ENCODE measurements at regions not wholly inside any gene's neighbourhood (a gene's known extent, or its start where the extent isn't known, plus 50 kb on each side); places are given as distances from the start of the nearest gene placed in this dataset.

DNA sequence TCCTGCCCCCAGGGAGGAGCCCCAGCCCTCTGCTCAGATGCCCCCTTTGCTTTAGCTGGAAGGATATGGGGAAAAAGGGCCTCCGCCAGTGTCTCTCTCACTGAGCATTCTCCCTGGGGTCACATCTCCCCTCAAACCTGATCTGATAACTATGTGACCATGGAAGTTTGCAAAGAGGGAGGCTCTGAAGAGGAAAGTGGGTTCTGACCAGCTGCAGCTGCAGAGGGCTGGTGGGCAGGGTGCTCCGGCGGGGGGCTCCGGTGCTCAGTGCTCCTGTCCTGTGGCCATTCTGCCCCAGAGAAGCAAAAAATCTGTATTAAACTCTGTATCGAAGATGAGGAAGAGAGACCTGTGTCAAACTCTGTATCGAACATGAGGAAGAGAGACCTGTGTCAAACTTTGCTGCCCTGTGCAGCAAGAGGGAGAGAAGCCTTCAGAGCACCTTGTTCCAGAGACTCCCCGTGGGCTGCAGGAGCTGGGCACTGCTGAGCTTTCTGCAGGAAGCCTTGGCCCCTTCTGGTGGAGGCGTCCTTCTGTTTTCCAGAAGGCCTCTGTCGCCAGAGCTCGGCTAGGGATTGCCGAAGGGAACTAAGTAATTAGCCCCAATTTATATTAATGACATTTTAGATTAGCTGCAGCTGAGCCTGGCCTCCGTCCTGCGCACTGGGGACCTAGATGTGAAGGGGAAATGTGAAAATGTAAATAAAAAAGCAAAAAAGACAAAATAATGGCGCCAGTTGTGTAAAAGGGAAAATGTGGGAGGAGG, 186.2 kb upstream of the C1orf174 start:
- Histone ChIP-seq H3K27me3 (ENCODE audit: control insufficient read depth, insufficient read depth, low read length) (no peaks in the 10 kb centered on the region; the same call in 1 of the 2 replicates), H3K4me3 (ENCODE audit: insufficient read depth, low read depth, low read length) (no peak overlapping the region), H3K36me3 (replicated peaks; ENCODE audit: control insufficient read depth, insufficient read depth, low read length) (no peaks in the 10 kb centered on the region)
- DNase-seq, result no peak

- no peaks in the 10 kb centered on the region for H3K36me3 ChIP-seq (replicated peaks; ENCODE audit: control insufficient read depth, insufficient read depth, low read length)
- DNase-seq, result no peak
Observed at GRCh38 chr1:4086921-4087320, 186.8 kb upstream of the C1orf174 start.

DNA sequence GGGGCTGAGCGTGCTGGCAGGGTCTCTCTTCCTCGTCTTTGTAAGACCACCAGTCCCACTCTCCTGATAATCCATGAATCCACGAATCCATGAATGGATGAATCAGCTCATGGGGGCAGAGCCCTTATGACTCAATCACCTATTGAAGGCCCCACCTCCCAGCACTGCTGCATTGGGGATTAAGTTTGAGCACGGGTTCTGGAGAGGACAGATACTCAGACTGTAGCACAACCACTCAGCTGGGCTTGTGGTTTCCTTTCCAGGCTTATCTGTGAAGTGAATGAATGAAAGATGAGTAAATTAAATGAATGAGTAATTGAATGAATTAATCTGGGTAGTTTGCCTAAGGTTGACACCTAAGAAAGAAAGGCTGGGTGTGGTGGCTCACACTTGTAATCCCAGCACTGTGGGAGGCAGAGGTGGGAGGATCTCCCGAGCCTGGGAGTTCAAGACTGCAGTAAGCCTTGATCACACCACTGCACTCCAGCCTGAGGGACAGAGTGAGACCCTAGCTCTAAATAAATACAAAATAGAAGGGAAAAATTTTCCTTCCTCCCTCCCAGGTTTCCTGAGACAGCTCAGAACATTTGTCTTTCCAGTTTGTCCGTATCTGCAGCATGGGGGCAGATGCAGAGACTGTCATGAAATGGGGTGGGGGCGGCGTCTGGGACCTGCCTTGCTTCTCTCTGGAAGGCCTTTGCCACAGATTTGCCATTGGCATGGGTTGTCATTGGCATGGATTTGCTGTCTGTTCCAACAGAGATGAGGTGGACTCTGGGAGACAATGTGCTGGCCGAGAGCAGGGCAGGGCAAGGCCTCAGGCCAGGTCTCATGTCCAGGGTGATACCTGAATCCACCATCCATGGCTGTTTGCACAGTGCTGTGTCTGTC, 187.7 kb upstream of the C1orf174 start:
- no peak for DNase-seq
- no peaks in the 10 kb centered on the region for H3K36me3 ChIP-seq (replicated peaks; ENCODE audit: control insufficient read depth, insufficient read depth, low read length)
- no peak overlapping the region for H3K4me3 ChIP-seq (ENCODE audit: insufficient read depth, low read depth, low read length)
- H3K27me3 ChIP-seq (ENCODE audit: control insufficient read depth, insufficient read depth, low read length), result no peaks in the 10 kb centered on the region; the same call in 1 of the 2 replicates

More at GRCh38 chr1:4086921-4087320, 186.8 kb upstream of the C1orf174 start:
- Histone ChIP-seq H3K4me3 (ENCODE audit: insufficient read depth, low read depth, low read length) (no peak overlapping the region), H3K27me3 (ENCODE audit: control insufficient read depth, insufficient read depth, low read length) (no peaks in the 10 kb centered on the region; the same call in 1 of the 2 replicates)

GRCh38 chr1:4088676-4089075, 188.6 kb upstream of the C1orf174 start:
- no peaks in the 10 kb centered on the region for H3K36me3 ChIP-seq (replicated peaks; ENCODE audit: control insufficient read depth, insufficient read depth, low read length)
- DNase-seq, result no peak
- no peaks in the 10 kb centered on the region for H3K27me3 ChIP-seq (ENCODE audit: control insufficient read depth, insufficient read depth, low read length)
- no peak overlapping the region for H3K4me3 ChIP-seq (ENCODE audit: insufficient read depth, low read depth, low read length)

GRCh38 chr1:4089421-4090175, 189.5 kb upstream of the C1orf174 start:
- Histone ChIP-seq H3K4me3 (ENCODE audit: insufficient read depth, low read depth, low read length) (no peak overlapping the region), H3K27me3 (ENCODE audit: control insufficient read depth, insufficient read depth, low read length) (no peaks in the 10 kb centered on the region), H3K36me3 (replicated peaks; ENCODE audit: control insufficient read depth, insufficient read depth, low read length) (no peaks in the 10 kb centered on the region)
- no peak for DNase-seq

GRCh38 chr1:4090556-4090955, 190.5 kb upstream of the C1orf174 start:
- DNase-seq, result no peak

GRCh38 chr1:4090976-4091660, 191.0 kb upstream of the C1orf174 start:
- Histone ChIP-seq H3K27me3 (ENCODE audit: control insufficient read depth, insufficient read depth, low read length) (no peaks in the 10 kb centered on the region), H3K4me3 (ENCODE audit: insufficient read depth, low read depth, low read length) (no peak overlapping the region), H3K36me3 (replicated peaks; ENCODE audit: control insufficient read depth, insufficient read depth, low read length) (no peaks in the 10 kb centered on the region)
- DNase-seq, result no peak

More at GRCh38 chr1:4090556-4090955, 190.5 kb upstream of the C1orf174 start:
- no peaks in the 10 kb centered on the region for H3K36me3 ChIP-seq (replicated peaks; ENCODE audit: control insufficient read depth, insufficient read depth, low read length)
- no peak overlapping the region for H3K4me3 ChIP-seq (ENCODE audit: insufficient read depth, low read depth, low read length)
- H3K27me3 ChIP-seq (ENCODE audit: control insufficient read depth, insufficient read depth, low read length), result no peaks in the 10 kb centered on the region

DNA sequence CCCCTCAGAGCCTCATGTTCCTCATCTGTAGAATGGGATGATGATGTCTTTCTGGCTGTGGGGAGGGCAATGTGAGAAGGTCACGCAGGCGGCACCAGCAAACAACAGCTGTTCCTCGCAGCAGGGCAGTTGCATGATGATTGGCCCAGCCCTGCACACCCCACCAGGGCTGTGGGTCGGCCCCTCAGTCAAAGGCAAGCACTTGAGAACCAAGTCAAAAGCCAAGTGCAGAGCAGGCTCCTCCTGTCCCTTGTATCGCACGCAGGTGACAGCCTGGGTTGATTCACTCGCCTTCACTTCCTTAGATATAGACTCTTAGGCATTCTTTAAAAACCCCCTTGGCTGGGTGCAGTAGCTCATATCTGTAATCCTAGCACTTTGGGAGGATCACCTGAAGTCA, 191.9 kb upstream of the C1orf174 start:
- no peaks in the 10 kb centered on the region for H3K27me3 ChIP-seq (ENCODE audit: control insufficient read depth, insufficient read depth, low read length)
- no peaks in the 10 kb centered on the region for H3K36me3 ChIP-seq (replicated peaks; ENCODE audit: control insufficient read depth, insufficient read depth, low read length)

GRCh38 chr1:4093856-4094565, 193.9 kb upstream of the C1orf174 start:
- Histone ChIP-seq H3K36me3 (replicated peaks; ENCODE audit: control insufficient read depth, insufficient read depth, low read length) (no peaks in the 10 kb centered on the region), H3K27me3 (ENCODE audit: control insufficient read depth, insufficient read depth, low read length) (no peaks in the 10 kb centered on the region), H3K4me3 (ENCODE audit: insufficient read depth, low read depth, low read length) (no peak overlapping the region)
- no peak for DNase-seq

More for the DNA sequence above, 191.9 kb upstream of the C1orf174 start:
- DNase-seq, result no peak
- H3K4me3 ChIP-seq (ENCODE audit: insufficient read depth, low read depth, low read length), result no peak overlapping the region

- H3K36me3 ChIP-seq (replicated peaks; ENCODE audit: control insufficient read depth, insufficient read depth, low read length), result no peaks in the 10 kb centered on the region
- no peak overlapping the region for H3K4me3 ChIP-seq (ENCODE audit: insufficient read depth, low read depth, low read length)
- no peaks in the 10 kb centered on the region for H3K27me3 ChIP-seq (ENCODE audit: control insufficient read depth, insufficient read depth, low read length)
- DNase-seq, result no peak
Observed at GRCh38 chr1:4095433-4095971, 195.4 kb upstream of the C1orf174 start.

- H3K27me3 ChIP-seq (ENCODE audit: control insufficient read depth, insufficient read depth, low read length), result no peaks in the 10 kb centered on the region
- H3K36me3 ChIP-seq (replicated peaks; ENCODE audit: control insufficient read depth, insufficient read depth, low read length), result no peaks in the 10 kb centered on the region
- no peak for DNase-seq
- no peak overlapping the region for H3K4me3 ChIP-seq (ENCODE audit: insufficient read depth, low read depth, low read length)
Observed at GRCh38 chr1:4101459-4102161, 201.5 kb upstream of the C1orf174 start.

DNA sequence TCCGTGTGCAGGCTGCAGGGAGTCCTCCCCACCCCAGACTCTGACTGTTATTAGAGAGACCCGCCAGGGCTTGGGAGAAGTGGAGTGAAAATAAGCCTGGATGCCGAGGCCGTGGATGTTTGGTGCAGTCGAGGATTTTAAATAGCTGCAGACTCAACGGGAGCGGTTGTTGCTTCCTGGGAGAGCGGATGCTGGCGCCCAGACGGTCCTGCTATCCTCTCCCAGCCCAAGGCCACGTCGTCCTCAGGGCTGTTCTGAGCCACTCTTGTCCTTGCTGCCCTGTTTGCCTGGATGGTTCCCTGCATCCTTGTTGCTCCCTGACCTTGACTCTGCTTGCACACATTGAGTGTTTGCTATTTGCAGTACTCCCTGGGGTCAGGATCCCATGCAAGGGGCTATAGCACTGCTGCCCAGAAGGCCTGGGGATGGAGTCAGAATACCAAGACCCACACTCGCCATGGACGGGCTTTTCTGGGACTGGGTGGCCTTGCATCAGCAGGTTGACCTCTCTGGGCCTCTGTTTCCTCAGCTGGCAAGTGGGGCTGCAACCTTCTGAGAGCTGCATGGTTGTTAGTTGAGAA, 205.3 kb upstream of the C1orf174 start:
- Histone ChIP-seq H3K4me3 (ENCODE audit: insufficient read depth, low read depth, low read length) (no peak overlapping the region), H3K27me3 (ENCODE audit: control insufficient read depth, insufficient read depth, low read length) (no peaks in the 10 kb centered on the region), H3K36me3 (replicated peaks; ENCODE audit: control insufficient read depth, insufficient read depth, low read length) (no peaks in the 10 kb centered on the region)
- DNase-seq, result no peak
